ENCODE measurements at regions not wholly inside any gene's neighbourhood (a gene's known extent, or its start where the extent isn't known, plus 50 kb on each side); places are given as distances from the start of the nearest gene placed in this dataset.

GRCh38 chr7:69435711-69436110 is 162.6 kb upstream of the AUTS2 start:
- TF ChIP-seq CTCF (conservative IDR thresholded peaks at IDR 0.05; ENCODE audit: low read depth, low read length) (no peak), EZH2 (IDR thresholded peaks at IDR 0.05; ENCODE audit: borderline replicate concordance, low read depth, low read length, poor library complexity, severe bottlenecking) (no peak)

Measured in A673 (cell line).